LHCN-M2 (cell line): ENCODE measurements at regions not wholly inside any gene's neighbourhood (a gene's known extent, or its start where the extent isn't known, plus 50 kb on each side); places are given as distances from the start of the nearest gene placed in this dataset.
A peak's percentile ranks its signal among the peaks of the same experiment; 100 is the strongest.
"Not testable (repeated sequence)": the region's sequence is repeated elsewhere in the genome, so short reads cannot be mapped to it uniquely, and the experiment has no call there.

Experiments
- DNase-seq: peaks from one replicate; pipeline ENCODE4 v3.0.0-alpha.2; 2012; ENCODE audit warnings: low read depth

DNA sequence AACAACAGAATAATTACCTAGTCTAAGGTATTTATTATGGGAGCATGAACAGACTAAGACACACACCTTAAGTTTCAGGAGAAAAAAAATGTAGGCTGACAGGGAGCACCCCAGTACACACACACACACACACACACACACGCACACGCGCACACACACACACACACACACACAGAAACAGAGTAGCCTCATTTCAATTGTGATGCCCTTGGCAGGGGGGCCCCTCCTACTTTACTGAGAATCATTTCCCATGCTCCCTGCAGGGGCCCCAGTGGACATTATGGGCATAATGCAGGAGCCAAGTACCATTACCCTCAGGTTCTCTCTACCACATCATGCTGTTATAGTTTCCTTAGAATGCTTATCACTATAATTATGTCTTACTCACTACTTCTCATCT is 104.9 kb downstream of the CDC7 start:
- no peak for DNase-seq

DNA sequence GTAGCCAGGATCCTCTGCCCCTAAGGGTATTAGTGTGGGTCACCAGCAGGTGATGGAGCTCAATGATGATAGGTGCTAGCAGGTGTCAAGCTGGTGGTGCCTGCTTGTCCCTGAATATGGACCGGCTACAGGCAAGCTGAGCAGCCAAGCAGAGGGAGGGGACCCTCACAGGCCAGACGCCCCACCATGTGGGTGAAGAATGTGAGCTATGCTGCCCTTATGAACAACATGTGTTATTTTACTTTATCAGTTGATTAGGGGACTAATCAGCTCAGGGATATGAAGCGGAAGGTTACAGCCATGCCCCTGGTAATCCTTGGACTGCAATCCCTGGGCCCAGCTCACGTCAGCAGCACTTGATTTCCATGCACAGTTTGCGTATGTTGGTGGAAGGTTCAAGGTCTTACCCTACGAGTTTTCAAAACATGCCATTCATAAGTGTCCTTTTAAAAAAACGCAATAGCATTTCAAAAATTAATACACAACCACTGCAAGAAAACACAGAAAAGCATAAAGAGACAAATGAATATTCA is 106.0 kb downstream of the CDC7 start:
- no peak for DNase-seq

DNA sequence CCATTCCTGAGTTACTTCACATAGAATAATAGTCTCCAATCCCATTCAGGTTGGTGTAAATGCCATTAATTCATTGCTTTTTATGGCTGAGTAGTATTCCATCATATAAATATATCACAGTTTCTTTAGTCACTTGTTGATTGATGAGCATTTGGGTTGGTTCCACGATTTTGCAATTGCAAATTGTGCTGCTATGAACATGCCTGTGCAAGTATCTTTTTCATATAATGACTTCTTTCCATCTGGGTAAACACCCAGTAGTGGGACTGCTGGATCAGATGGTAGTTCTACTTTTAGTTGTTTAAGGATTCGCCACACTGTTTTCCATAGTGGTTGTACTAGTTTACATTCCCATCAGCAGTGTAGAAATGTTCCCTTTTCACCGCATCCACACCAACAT is 107.0 kb downstream of the CDC7 start:
- not testable (repeated sequence) for DNase-seq

DNA sequence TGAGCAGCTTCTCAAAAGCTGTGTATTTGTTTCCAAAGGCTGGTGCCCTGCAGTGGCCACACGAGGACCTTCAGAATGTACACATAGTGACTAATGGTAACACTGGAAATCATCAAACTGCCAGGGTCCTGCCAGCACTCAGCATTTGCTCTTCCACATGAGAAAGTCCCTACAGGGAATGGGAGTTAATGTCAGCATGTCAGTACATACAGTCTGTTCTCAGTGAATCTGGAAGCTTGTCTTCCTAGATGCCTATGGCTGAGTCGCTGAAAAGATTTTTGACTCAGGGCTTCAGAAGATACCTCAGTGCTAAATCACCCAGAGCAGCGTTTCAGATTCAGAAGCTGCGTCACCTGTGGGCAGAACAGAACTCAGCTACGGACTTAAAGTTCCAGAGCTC is 108.2 kb downstream of the CDC7 start:
- DNase-seq = peak; percentile 61

DNA sequence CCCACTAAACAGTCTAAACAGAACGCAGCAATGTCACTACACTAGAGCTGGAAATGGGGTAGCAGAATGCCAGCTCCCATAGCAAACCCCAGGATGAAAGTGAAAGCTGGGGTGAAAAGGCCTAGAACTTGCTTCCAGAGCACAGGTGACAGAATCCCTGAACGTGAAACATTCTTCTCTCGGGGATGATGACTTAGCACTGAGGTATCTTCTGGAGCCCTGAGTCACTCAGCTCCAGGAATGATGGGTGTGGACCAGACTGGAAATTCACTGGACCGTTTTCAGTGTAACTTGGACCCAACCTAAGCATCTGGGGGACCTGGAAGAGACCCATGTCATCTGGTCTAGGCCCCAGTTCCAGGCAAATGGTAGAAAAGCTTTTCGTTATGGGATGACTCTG is 108.9 kb downstream of the CDC7 start:
- DNase-seq = peak; percentile 48

DNA sequence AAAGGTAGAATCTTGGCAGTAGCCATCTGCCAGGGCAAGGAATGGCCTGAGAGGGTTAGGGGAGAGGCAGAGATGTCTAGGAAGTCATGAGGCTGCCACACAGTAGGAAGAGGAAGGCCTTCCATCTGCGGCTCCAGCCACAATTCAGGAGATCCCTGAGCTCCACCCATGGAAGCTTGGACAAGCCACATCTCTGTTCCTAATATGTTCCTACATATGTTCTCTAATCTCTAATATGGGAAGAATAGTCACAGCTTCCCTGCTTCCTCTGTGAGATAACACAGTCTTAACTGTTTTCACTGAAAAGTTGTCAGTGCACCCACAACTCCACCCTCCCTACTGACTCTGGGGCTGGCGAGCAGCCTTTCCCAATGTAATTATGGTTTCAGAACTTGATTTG is 109.5 kb downstream of the CDC7 start:
- DNase-seq = no peak

DNA sequence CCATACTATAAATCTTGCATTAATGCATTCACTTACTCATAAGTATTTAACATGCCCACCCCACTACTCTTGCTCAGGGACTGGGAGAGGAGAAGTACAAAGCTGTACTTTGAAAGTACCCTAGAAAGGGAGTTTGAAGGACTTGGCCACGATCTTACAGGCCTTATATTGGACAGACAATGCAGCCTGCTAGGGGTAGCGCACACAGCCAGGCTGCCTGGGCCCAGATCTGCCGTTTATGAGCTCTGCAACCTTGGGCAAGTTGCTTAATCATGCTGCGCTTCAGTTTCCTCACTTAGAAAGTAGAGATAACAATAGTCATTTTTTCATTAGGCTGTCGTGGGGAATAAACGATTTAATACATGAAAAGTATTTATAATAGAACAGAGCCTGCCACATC is 110.1 kb downstream of the CDC7 start:
- no peak for DNase-seq

DNA sequence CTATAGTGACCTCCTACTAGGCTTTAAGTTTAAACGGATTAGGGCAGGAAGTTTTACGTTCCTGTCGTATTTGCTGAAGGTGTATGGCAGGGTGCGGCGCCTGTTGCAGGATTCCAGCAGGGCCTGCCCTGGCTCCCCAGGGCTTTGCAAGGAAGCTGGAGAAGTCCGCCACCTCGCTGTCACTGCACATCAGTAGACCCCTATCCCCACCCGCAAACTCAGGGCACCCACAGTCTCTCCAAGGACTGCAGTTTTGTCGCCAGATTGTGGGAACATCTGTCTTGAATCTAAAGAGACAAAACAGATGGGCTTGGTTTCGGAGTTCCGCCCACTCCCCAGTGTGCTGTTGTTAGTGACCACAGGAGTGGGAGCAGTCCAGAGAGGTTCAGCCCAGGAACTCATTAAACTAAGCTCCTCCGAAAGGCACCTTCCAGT is 110.8 kb downstream of the CDC7 start:
- no peak for DNase-seq

DNA sequence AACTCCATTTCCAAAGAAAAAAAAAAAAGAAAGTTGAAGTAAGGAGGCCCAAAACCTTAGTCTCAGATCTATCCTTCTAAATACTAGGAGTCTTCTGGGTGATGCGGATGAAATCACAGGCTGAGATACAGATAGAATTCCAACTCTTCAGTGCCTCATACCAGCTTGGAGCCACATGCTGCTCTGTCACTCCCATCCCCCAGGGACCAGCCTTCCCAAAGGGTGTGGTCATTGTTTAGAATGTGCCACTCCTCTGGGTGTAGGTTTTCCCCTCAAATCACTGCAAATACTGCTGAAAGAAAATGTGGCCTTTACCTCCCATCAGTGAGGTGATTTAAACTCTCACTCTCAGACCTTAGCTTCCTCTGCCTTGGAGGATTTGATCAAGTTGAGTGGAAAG is 112.9 kb downstream of the CDC7 start:
- peak; percentile 15 for DNase-seq

DNA sequence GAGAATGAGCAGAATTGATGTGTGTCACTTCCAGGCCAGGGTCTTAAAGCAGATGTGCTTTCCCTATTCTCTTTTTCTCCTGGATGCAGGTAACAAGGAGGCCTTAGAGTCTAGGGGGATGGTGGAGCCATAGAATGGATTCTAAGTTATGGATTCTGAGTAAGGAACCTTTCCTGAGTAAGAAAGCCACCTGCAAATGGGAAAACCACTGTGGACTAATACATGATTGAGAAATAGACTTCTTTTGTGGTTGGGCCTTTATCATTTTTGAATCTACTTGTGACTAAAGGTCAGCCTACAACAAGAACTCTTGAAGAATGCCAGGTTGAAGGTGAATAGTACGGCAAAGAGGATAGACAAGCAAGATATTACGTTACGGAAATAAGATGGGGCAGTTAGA is 116.1 kb downstream of the CDC7 start:
- no peak for DNase-seq

DNA sequence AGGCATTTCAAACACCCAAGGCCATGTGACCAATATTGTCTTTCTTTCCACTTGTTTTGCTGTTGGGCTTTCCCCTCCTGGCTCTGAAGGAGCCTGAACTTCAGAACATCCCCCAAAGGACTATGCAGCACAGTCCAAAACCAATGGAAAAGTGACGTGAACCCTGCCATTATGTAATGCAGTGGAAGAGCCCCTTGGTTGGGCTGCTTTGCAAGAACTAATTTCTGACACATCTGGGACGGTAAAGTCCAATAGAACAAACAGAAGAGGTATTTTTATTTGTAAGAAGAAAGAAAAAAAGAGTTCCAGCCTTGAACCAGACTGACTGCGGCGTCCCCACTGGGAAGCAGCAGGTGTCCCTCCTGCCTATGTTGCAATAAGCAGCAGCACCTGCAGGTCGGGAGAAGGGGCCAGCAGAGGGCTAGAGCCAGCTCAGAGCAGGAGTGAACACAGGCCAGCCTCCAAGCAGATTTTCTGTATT is 116.7 kb downstream of the CDC7 start:
- DNase-seq = no peak

DNA sequence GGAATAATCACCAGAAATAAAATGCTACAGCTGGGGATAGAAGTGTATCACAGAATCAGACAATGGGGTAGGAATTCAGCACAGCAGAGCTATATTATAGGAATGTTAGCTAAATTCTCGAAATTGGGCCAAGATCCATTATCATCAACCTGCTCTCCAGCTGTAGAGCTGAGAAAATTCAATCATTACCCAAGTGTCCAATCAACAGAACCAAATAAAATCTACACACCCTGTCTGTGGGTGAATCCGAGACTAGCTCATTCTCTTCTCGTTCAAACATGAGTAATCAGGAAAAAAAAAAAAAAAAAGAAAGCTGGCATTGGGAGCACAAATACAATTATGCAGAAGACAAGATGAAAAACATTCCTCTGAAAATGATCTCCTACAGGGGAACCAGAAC is 119.2 kb downstream of the CDC7 start:
- DNase-seq = no peak

DNA sequence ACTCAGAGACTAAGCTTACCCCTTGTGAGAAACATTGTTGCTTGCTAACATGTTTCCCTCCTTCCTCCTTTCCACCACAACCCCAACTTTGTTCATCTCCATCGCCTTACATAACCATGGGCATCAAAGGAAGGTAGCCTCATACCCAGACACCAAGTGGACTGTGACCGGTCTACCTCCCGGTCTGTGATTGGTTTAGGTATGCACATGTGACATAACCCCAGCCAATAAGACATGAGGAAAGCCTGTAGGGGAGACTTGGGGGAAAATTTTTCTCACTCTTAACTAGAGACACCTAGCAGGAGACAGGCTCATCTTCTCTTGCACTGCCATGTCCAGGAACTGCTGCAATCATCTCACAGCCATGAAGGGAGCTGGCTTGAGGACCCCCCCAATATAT is 120.7 kb downstream of the CDC7 start:
- no peak for DNase-seq

DNA sequence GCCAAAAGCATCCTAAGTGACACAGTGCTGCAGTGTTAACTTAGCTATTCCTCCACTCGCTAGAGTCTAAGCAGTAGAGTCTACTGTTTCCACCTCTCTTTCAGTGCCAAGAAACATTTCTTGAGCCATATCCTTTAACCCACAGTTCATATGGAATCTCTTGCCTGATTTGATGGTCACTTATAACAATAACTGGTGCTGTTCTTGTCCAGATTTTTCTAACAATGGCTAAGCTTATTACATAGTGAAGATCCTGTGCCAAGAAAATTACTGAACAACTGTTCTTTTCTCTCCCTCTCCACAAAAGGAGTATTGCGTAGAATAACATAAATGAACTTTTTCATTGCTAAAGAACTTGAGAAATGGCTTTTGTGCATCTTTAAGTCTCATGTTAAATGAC is 121.3 kb downstream of the CDC7 start:
- DNase-seq = no peak

DNA sequence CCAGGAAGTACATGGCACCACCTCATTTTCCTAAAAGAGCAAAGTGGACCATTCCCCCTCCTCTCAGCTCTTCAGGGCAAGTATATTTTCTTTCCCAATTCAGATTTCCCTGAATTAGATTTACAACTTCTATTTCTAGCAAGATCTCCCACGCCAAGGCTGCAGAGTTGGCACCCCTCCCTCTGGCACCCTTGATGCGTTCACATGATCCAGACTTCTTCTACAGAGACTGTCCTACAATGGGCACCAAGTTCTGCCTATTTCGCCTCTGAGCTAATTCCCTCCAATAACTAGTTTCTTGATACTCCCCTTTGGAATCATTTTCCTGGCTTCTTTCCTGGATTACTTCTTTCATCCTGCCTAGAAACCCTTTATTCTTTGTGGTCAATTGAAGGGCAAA is 122.0 kb downstream of the CDC7 start:
- DNase-seq = no peak

DNA sequence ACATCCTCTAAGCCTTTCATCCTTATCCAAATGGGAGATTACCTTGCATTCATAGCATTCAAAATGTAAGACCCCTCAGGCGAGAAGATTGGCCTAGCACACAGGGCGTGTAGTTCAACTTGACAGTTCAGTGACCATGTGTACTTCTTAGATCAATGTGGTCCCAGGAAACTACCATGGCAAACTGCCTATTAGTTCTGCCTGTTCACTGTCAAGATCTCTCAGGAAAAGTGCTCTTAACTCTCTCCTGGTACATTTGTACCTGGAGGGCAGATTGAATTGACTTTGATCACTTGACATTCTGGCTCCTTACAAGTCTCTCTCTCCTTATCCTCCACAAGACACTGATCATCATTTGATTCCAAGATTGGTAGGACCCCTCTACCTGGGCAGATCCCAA is 122.4 kb downstream of the CDC7 start:
- DNase-seq = no peak

DNA sequence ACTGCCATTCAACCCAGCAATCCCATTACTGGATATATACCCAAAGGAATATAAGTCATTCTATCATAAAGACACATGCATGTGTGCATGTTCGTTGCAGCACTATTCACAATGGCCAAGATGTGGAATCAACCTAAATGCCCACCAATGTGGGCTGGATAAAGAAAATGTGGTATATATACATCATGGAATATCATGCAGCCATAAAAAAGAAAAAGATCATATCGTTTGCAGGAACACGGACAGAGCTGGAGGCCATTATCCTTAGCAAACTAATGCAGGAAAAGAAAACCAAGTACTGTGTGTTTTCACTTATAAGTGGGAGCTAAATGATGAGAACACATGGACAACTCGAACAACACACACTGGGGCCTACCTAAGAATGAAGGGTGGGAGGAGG is 123.7 kb downstream of the CDC7 start:
- DNase-seq = no peak
